ENCODE measurements at regions not wholly inside any gene's neighbourhood (a gene's known extent, or its start where the extent isn't known, plus 50 kb on each side); places are given as distances from the start of the nearest gene placed in this dataset.

DNA sequence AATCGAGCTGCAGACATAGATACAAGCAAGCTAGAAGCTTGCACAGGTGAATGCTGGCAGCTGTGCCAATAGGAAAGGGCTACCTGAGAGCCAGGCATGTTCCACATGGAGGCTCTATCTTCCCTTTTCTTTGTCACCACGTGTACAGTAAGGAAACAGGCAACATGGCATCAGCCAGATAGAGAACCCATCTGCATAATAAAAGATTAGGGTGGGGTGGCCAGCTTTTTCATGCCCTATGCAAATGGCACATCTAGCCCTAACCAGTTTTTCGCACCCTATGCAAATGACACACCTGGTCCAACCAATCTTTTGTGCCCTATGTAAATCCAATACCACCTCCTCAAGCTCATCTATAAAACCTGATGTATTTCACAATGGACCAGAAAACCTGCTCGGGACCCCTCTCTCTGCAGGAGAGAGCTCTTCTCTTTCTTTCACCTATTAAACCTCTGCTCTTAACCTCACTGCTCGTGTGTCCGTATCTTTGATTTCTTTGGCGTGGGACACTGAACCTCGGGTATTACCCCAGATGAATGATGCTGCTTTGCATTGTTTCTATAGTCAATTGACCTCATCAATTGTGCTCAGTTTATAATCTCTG, 93.9 kb downstream of the SLC30A10 start:
- H3K36me3 ChIP-seq, result no peaks in the 10 kb centered on the region
- H3K27ac ChIP-seq, result no peak overlapping the region
- no peaks in the 10 kb centered on the region for H3K9me3 ChIP-seq
- TF ChIP-seq, protein P1, sequence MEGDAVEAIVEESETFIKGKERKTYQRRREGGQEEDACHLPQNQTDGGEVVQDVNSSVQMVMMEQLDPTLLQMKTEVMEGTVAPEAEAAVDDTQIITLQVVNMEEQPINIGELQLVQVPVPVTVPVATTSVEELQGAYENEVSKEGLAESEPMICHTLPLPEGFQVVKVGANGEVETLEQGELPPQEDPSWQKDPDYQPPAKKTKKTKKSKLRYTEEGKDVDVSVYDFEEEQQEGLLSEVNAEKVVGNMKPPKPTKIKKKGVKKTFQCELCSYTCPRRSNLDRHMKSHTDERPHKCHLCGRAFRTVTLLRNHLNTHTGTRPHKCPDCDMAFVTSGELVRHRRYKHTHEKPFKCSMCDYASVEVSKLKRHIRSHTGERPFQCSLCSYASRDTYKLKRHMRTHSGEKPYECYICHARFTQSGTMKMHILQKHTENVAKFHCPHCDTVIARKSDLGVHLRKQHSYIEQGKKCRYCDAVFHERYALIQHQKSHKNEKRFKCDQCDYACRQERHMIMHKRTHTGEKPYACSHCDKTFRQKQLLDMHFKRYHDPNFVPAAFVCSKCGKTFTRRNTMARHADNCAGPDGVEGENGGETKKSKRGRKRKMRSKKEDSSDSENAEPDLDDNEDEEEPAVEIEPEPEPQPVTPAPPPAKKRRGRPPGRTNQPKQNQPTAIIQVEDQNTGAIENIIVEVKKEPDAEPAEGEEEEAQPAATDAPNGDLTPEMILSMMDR (IDR thresholded peaks at IDR 0.05), result no peak
- no peak overlapping the region for H3K4me3 ChIP-seq
- no peaks in the 10 kb centered on the region for H3K4me1 ChIP-seq
- DNase-seq (ENCODE audit: low spot score), result no peak
- no peaks in the 10 kb centered on the region for H3K27me3 ChIP-seq

DNA sequence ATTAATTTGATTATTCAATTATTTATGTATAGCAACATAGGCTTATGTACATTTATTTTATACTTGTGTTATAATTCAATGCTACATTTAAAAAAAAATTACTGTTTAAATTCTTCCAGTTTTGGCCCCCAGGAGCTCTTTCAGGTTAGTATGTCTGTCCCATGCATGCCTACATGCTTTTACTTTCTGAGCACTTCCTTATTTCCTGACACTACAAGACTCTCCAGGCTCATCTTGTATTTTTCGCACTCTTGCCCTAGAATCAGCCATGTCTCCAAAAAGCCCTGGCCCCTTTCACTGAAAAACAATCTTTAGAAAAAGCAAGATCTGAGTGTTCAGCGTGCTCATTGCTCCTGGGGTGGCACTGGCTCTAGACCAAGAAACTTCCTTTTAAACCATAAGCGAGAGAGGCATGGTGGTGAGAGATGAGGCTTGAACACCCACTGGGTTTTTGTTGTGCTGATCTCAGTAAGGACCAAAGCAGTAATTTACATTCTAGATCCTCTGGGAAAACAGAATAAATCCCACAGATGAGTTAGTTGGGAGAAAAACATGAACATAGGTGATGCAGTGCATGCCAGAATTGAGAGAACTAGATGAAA, 95.0 kb downstream of the SLC30A10 start:
- H3K27me3 ChIP-seq, result no peaks in the 10 kb centered on the region
- no peaks in the 10 kb centered on the region for H3K4me1 ChIP-seq
- TF ChIP-seq, protein P1 (IDR thresholded peaks at IDR 0.05), result no peak
- no peaks in the 10 kb centered on the region for H3K9me3 ChIP-seq
- H3K36me3 ChIP-seq, result no peaks in the 10 kb centered on the region
- DNase-seq (ENCODE audit: low spot score), result no peak
- H3K4me3 ChIP-seq, result no peak overlapping the region
- H3K27ac ChIP-seq, result no peak overlapping the region

DNA sequence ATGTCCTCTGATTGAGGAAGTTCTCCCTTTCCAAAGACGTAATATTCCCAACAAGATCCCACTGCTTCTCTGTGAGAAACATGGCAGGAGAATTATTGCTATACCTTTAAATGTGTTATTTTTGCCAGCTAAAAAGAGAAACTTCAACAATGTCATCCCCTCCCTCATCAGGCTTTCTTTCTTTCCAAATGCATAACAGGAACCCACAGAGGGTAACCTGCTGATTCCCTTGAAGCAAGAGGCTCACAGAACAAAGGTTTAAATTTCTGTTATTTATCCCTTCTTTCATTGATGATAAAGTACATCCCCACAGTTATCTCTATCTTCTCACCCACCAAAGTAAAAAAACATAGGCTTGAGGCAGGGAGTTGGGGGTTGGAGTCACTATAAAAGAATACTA, 102.1 kb downstream of the SLC30A10 start:
- TF ChIP-seq, protein P1 (IDR thresholded peaks at IDR 0.05), result no peak
- Histone ChIP-seq H3K36me3 (no peaks in the 10 kb centered on the region), H3K27ac (no peak overlapping the region), H3K4me1 (no peaks in the 10 kb centered on the region), H3K27me3 (no peaks in the 10 kb centered on the region), H3K9me3 (no peaks in the 10 kb centered on the region), H3K4me3 (no peak overlapping the region)
- DNase-seq (ENCODE audit: low spot score), result no peak

DNA sequence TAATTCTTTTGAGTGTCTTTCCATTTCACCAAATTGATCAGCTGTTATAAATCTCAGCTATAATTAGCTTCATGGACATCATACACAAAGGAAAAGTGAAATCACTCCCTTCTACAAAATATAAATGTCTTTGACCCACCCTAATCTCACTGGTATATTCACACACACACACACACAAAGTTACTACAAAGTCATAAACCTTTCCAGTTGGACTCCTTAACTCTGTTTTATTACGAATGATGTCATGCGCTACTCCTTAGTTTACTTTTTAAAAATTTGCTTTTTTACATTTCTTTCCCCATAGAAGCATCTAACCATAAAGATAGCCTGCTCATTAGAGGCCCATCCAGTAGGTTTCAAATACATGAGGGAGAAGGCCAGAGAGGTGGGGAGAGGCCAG, 103.0 kb downstream of the SLC30A10 start:
- no peak overlapping the region for H3K4me3 ChIP-seq
- H3K4me1 ChIP-seq, result no peaks in the 10 kb centered on the region
- H3K36me3 ChIP-seq, result no peaks in the 10 kb centered on the region
- H3K27me3 ChIP-seq, result no peaks in the 10 kb centered on the region
- TF ChIP-seq, protein P1 (IDR thresholded peaks at IDR 0.05), result no peak
- no peak for DNase-seq (ENCODE audit: low spot score)
- no peak overlapping the region for H3K27ac ChIP-seq
- H3K9me3 ChIP-seq, result no peaks in the 10 kb centered on the region

DNA sequence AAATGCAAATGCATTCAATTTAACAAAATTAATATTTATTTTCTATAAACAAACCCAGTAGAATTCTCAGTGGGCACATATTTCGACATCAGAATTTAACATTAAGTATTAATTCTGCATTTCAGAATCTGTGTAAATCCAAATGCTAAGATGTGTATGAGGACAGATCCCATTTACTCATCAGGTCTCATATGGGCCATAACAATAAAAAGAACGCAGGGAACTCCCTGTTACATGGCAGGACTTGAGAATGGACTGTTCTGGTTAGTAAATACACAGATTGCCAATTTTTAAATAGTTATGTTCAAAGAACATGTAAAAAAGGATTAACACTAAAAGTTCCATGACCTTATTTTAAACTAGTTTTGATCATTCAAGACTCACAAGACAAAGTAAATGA, 104.0 kb downstream of the SLC30A10 start:
- DNase-seq (ENCODE audit: low spot score), result no peak
- H3K4me1 ChIP-seq, result no peaks in the 10 kb centered on the region
- H3K4me3 ChIP-seq, result no peak overlapping the region
- no peaks in the 10 kb centered on the region for H3K36me3 ChIP-seq
- H3K27me3 ChIP-seq, result no peaks in the 10 kb centered on the region
- TF ChIP-seq, protein P1 (IDR thresholded peaks at IDR 0.05), result no peak
- no peak overlapping the region for H3K27ac ChIP-seq
- no peaks in the 10 kb centered on the region for H3K9me3 ChIP-seq

DNA sequence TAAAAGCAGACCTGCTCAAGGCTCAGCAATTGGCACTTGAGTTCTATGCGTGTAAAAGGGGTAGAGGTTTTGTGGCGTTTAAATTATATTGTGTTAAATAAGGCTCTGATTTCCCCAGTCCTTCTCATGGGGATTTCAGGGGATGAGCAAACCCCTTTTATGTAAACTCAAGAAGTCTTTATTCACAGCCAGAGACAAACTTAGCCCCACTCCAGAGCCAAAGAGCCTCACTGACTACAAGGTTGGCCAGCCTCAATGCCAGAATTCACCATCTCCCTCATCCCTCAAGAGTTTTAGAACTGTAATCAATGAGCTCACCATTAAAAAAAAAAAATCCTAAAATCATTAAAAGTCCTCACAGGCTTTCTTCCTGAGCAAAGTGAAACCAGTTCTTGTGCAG, 107.8 kb downstream of the SLC30A10 start:
- Histone ChIP-seq H3K27me3 (no peaks in the 10 kb centered on the region), H3K4me3 (no peak overlapping the region), H3K36me3 (no peaks in the 10 kb centered on the region), H3K27ac (no peak overlapping the region), H3K9me3 (no peaks in the 10 kb centered on the region), H3K4me1 (no peaks in the 10 kb centered on the region)
- TF ChIP-seq, protein P1 (IDR thresholded peaks at IDR 0.05), result no peak
- no peak for DNase-seq (ENCODE audit: low spot score)
